Activated CD8-positive, alpha-beta memory T cell treated with anti-CD3 and anti-CD28 coated beads, Interleukin-2, amount 50 U/mL, for 48 hours (primary cell): ENCODE measurements at regions not wholly inside any gene's neighbourhood (a gene's known extent, or its start where the extent isn't known, plus 50 kb on each side); places are given as distances from the start of the nearest gene placed in this dataset.
"Not testable (repeated sequence)": the region's sequence is repeated elsewhere in the genome, so short reads cannot be mapped to it uniquely, and the experiment has no call there.

Experiments used
- DNase-seq: peaks from one replicate; pipeline ENCODE4 v3.0.0-alpha.2; 2020

DNA sequence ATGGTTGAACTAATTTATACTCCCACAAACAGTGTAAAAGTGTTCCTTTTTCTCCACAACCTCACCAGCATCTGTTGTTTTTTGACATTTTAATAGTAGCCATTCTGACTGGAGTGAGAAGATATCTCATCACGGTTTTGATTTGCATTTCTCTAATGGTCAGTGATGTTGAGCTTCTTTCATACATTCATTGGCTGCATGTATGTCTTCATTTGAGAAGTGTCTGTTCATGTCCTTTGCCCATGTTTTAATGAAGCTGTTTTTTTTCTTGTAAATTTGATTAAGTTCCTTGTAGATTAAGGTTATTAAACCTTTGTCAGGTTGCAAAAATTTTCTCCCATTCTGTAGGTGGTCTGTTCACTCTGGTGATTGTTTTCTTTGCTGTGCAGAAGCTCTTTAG is 281.1 kb downstream of the PTH2R start:
- DNase-seq, result not testable (repeated sequence)

- no peak for DNase-seq
Measured at GRCh38 chr2:208698114-208698513, 291.5 kb downstream of the PTH2R start.

GRCh38 chr2:208708486-208708885 is 301.9 kb downstream of the PTH2R start:
- no peak for DNase-seq

- no peak for DNase-seq
Measured at GRCh38 chr2:208711598-208711997, 305.0 kb downstream of the PTH2R start.

DNA sequence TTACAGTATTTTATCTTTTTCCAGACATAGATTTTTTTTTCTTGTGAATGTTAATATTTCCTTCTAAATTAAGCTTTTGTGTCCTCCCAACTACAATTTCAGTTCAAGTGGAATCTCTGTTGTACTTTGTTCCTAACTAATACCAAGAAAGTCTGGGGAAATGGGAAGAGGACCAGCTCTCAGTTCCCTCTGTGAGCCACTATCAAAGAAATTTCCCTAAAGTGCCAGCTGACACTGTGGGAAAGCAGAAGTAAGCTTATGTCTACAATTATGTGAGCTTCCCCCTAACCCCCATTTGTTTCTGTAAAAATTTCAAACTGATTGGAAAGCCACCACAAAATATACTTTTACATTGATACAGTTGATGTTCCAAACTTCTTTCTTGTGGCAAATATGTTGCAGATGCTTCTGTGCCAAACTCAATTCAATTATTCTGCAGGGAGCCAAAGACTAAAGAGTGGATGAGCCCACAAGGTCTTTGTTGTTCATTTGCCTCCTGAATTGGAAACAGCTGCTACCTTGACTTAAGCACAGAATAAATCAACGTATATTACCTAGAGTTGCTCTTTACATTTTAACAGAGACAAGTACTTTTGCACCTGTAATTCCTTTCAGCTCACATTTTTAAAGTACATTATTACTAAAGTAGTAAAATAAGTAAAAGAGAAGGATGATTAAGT is 306.6 kb downstream of the PTH2R start:
- no peak for DNase-seq

GRCh38 chr2:208718828-208719227 is 312.2 kb downstream of the PTH2R start:
- no peak for DNase-seq

DNA sequence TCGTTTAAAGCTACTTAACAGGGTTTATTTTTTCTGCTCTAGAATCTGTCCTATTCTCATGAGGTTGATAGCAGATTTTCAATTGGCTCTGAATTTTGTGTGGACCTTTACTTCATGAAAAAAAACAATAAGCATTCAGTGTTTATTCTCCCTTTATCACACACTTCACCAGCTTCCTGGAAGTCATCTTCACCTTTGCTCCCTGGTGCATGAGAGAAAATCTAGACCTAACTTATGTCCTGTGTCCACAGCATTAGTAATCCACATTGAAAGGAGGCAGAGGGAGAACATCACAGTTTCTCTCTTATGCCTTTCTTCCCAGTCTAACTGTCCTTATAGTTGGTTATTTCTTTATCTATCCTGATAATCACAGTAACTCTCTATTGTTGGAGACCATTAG is 316.1 kb downstream of the PTH2R start:
- DNase-seq, result no peak

- no peak for DNase-seq
Measured at GRCh38 chr2:208725280-208725679, 318.7 kb downstream of the PTH2R start.

GRCh38 chr2:208726242-208726641 is 319.6 kb downstream of the PTH2R start:
- DNase-seq, result no peak

DNA sequence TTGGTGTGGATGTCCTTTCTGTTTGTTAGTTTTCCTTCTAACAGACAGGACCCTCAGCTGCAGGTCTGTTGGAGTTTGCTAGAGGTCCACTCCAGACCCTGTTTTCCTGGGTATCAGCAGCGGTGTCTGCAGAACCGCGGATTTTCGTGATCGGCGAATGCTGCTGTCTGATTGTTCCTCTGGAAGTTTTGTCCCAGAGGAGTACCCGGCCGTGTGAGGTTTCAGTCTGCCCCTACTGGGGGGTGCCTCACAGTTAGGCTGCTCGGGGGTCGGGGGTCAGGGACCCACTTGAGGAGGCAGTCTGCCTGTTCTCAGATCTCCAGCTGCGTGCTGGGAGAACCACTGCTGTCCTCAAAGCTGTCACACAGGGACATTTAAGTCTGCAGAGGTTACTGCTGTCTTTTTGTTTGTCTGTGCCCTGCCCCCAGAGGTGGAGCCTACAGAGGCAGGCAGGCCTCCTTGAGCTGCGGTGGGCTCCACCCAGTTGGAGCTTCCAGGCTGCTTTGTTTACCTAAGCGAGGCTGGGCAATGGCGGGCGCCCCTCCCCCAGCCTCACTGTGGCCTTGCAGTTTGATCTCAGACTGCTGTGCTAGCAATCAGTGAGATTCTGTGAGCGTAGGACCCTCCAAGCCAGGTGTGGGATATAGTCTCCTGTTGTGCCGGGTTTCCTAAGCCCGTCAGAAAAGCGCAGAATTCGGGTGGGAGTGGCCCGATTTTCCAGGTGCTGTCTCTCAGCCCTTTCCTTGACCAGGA is 345.2 kb downstream of the PTH2R start:
- DNase-seq, result not testable (repeated sequence)

DNA sequence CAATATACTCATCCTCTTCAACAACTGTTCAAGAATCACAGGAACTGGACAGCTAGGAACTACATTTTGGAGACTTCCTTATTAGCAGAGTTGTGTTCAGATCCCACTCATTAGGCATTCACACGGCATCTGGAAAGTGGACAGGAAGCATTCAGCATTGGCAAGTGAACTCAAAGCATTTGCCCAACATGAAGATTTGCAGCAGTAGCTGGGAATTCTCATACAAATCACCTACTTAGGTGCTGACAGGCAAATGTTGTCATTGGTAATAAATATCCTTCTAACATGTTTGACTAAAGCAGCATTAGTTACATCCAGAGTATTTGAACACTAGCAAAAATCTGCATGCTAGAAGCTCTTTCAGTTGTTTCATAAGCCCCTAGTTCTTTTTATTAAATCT is 350.8 kb downstream of the PTH2R start:
- DNase-seq, result no peak

DNA sequence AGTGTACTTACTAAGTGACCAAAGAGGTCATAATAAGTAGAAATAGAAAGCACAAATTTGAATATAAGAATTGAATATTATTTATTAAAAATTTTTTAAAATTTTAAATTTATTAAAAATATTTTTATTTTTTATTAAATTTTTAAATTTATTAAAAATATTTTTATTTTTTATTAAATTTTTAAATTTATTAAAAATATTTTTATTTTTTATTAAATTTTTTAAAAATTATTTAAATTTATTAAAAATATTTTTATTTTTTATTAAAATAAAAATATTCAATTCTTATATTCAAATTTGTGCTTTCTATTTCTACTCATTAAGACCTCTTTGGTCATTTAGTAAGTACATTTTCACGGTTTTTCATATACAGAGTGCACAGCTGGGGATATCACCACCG is 366.5 kb downstream of the PTH2R start:
- DNase-seq, result not testable (repeated sequence)

- DNase-seq, result no peak
Measured at GRCh38 chr2:208781166-208781565, 374.6 kb downstream of the PTH2R start.

DNA sequence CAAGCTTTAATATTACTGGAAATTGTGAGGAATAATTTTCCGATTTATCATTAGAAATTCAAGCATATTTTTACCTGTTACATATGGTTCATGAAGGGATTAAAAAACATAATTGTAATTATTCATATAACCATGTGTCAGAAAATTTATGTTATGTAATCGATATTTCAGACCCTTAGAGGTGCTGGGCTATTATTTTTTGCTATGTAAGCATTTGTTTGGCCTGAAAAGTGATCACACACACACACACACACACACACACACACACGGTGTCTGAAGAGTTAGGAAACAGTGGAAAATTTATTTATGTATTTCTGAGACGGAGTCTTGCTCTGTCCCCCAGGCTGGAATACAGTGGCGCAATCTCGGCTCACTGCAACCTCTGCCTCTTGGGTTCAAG is 375.5 kb downstream of the PTH2R start:
- no peak for DNase-seq

DNA sequence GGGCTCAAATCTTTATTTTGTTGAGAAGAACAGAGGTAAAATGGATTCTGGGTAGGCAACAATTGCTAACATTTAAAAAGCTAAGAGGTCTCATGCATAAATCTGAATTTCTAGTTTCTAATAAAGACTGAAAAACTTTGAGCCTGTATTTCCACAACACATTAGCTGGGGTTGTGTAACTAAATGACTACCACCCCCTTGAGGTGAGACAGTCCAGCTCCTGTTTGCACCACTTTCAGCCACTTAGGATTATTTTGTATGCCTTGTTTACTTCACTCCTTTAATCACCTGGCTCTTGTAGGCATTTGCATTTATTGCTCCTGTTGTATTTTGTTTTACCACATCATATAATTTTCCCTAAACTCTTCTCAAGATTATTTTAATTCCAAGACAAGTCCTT is 376.6 kb downstream of the PTH2R start:
- DNase-seq, result no peak

GRCh38 chr2:208784774-208785173 is 378.2 kb downstream of the PTH2R start:
- not testable (repeated sequence) for DNase-seq

DNA sequence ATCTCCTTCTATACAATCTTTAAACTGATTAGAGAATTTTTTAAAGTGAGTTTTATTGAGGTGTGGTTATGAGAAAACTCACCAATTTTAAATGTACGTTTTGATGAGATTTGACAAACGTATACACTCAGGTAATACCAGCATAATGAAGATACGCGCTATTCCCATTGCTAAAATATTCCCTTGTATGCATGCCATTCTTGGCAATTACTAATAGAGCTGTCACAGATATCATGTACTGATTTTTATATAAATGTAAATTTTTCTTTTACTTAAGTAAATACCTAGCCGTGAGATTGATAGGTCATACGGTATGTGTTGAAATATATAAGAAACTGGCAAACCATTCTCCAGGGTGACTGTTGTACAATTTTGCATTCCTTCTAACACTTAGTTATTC is 384.7 kb downstream of the PTH2R start:
- no peak for DNase-seq

DNA sequence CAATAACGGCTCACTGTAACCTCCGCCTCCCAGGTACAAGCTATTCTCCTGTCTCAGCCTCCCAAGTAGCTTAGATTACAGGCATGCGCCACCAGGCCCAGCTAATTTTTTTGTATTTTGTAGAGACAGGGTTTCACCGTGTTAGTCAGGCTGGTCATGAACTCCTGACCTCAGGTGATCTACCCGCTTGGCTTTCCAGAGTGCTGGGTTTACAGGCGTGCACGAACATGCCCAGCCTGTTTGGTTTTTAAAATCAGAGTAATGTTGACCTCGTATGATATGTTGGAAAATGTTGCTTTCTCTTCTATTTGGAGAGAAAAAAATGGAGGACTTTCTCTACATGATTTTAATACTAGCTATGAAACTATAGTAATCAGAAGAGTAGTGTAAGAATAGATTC is 386.2 kb downstream of the PTH2R start:
- DNase-seq, result no peak

DNA sequence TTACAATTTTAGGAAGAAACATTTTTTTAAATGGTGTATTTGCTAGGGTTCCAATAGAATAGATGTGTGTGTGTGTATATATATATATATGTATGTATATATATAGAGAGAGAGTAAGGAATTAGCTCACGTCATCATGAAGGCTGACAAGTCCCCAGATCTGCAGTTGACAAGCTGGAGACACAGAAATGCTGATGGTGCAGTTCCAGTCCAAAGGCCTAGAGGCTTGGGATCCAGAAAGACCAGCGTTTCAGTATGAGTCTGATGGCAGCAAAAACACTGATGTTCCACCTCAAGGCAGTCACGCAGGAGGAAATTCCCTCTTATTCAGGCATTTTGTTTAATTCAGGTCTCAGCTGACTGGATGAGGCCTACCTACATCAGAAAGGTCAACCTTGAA is 386.8 kb downstream of the PTH2R start:
- DNase-seq, result no peak

- DNase-seq, result no peak
Measured at GRCh38 chr2:208794288-208794975, 387.8 kb downstream of the PTH2R start.

GRCh38 chr2:208798698-208799097 is 392.1 kb downstream of the PTH2R start:
- no peak for DNase-seq

GRCh38 chr2:208799397-208799796 is 392.8 kb downstream of the PTH2R start:
- DNase-seq, result no peak

GRCh38 chr2:208800887-208801286 is 394.3 kb downstream of the PTH2R start:
- not testable (repeated sequence) for DNase-seq

DNA sequence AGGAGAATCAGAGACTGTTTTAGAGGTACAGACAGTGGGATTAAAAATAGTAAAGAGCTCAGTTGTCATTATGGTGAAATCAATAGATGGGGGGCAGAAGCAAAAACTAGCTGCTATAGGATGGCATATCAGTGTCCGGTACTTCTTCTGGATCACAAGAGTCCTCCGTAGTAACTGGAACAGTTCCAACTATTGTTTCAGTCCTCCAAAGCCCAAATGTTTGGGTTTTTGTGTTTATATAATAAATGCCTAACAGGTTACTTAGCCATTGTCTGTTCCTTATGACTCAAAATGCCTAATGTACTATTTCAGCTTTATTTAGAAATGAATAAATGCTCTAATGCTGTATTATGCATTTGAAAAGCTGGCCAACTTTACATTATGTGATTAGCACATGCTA is 401.2 kb downstream of the PTH2R start:
- DNase-seq, result no peak
